Kidney epithelial cell (primary cell): ENCODE measurements at regions not wholly inside any gene's neighbourhood (a gene's known extent, or its start where the extent isn't known, plus 50 kb on each side); places are given as distances from the start of the nearest gene placed in this dataset.

Source experiments
- DNase-seq: peaks from one replicate; pipeline ENCODE4 v3.0.0-alpha.2; 2010; ENCODE audit warnings: low read depth
- H3K27me3 ChIP-seq: 2 replicates; pipeline ENCODE4 v1.6.0; 2011; ENCODE audit warnings: low read length; ENCODE audit not compliant: control insufficient read depth, insufficient read depth
- H3K36me3 ChIP-seq: 2 replicates; pipeline ENCODE4 v1.5.1; 2011; ENCODE audit warnings: low read length; ENCODE audit not compliant: control insufficient read depth, insufficient read depth
- H3K4me3 ChIP-seq: 2 replicates; pipeline ENCODE4 v1.5.1; 2011; ENCODE audit warnings: low read depth, mild to moderate bottlenecking, control low read depth, low read length
- TF ChIP-seq, protein P1 (sequence below): IDR thresholded peaks from 2 replicates; pipeline ENCODE4 v1.5.1; 2011; ENCODE audit warnings: mild to moderate bottlenecking, moderate library complexity, low read length, control low read depth, inconsistent platforms; ENCODE audit not compliant: insufficient read depth, poor library complexity, severe bottlenecking

DNA sequence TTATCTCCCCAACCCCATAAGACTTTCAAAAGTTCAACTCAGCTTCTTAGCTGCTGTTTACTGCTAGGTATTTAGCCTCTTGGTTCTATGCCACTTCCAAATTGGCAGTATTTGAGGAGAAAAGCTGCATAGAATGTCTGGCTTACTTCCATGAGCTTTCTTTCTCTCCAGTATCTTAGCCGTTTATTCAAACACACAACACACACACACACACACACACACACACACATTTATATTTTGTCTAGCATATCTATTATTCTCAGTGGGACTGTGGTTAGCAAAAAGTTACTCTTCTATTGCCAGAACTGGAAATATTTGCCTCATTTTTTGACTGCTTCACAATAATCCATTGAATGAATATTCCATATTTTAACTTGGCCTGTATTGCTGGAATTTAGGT is 634.2 kb upstream of the IMPG1 start:
- DNase-seq = no peak
- TF ChIP-seq, protein P1, sequence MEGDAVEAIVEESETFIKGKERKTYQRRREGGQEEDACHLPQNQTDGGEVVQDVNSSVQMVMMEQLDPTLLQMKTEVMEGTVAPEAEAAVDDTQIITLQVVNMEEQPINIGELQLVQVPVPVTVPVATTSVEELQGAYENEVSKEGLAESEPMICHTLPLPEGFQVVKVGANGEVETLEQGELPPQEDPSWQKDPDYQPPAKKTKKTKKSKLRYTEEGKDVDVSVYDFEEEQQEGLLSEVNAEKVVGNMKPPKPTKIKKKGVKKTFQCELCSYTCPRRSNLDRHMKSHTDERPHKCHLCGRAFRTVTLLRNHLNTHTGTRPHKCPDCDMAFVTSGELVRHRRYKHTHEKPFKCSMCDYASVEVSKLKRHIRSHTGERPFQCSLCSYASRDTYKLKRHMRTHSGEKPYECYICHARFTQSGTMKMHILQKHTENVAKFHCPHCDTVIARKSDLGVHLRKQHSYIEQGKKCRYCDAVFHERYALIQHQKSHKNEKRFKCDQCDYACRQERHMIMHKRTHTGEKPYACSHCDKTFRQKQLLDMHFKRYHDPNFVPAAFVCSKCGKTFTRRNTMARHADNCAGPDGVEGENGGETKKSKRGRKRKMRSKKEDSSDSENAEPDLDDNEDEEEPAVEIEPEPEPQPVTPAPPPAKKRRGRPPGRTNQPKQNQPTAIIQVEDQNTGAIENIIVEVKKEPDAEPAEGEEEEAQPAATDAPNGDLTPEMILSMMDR = no peak
- Histone ChIP-seq H3K36me3 (no peaks in the 10 kb centered on the region), H3K27me3 (no peaks in the 10 kb centered on the region), H3K4me3 (no peak overlapping the region)

DNA sequence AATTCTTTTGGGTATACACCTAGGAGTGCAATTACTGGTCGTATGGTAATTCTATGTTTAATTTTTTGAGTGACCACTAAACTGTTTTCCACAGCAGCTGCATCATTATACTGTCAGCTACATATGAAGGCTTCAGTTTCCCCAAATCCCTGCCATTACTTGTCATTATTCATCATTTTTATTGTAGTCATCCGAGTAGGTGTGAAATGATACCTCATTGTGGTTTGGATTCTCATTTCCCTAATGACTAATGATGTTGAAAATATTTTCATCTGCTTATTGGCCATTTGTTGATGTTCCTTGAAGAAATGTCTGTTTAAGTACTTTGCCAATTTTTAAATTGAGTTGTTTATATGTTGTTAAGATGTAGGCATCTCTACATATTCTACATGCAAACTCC is 633.6 kb upstream of the IMPG1 start:
- no peak overlapping the region for H3K4me3 ChIP-seq
- TF ChIP-seq, protein P1 = no peak
- H3K36me3 ChIP-seq = no peaks in the 10 kb centered on the region
- no peaks in the 10 kb centered on the region for H3K27me3 ChIP-seq
- no peak for DNase-seq

DNA sequence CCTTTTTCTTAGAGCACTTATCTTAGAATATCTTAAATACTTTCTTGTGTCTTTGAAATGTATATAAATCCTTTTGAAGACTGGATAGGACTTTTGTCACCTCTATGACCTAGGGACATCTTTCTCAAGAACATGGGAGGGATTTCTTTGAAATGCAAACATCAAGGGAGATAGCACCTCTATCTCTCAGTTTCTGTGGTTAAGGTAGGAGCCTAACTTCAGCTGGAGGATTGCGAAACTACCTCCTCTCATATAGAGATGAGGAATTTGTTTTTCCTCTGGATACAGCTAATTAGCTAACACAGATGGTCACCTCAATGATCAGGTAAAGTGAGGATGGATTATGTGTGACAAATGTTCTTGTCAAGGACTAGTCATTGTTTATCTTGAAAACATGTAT is 631.3 kb upstream of the IMPG1 start:
- no peaks in the 10 kb centered on the region for H3K36me3 ChIP-seq
- H3K27me3 ChIP-seq = no peaks in the 10 kb centered on the region
- DNase-seq = no peak
- no peak overlapping the region for H3K4me3 ChIP-seq
- TF ChIP-seq, protein P1 = no peak

DNA sequence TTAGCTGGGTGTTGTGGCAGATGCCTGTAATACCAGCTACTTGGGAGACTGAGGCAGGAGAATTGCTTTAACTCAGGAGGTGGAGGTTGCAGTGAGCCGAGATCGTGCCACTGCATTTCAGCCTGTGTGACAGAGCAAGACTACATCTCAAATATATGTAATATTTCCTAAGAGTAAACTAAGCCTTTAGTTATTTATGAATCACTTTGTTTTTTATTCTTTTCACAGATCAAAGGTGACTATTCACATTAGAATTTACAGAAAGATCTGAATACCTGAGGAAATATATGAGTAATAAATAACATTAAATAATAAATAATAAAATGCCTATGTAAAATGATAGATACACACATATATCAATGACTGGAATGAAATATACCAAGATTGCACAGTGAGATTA is 630.8 kb upstream of the IMPG1 start:
- Histone ChIP-seq H3K36me3 (no peaks in the 10 kb centered on the region), H3K4me3 (no peak overlapping the region), H3K27me3 (no peaks in the 10 kb centered on the region)
- no peak for DNase-seq
- TF ChIP-seq, protein P1 = no peak

DNA sequence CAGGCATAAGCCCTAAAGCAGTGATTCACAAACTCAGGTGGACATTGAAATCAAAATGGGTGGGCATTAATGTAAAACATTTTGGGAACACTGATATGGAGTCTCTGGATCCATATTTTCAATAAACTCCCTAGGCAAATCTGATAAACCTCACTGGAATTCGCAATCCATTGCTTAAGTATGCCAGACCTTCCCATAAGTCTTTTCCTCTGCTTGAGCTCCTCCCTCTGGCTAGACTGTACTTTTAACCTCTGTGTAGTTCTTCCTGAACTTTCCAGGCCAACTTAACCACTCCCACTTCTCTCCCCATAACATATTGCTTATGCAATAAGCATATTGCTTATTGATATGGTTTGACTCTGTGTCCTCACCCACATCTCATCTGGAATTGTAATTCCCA is 629.7 kb upstream of the IMPG1 start:
- Histone ChIP-seq H3K4me3 (no peak overlapping the region), H3K36me3 (no peaks in the 10 kb centered on the region), H3K27me3 (no peaks in the 10 kb centered on the region)
- no peak for DNase-seq
- TF ChIP-seq, protein P1 = no peak

DNA sequence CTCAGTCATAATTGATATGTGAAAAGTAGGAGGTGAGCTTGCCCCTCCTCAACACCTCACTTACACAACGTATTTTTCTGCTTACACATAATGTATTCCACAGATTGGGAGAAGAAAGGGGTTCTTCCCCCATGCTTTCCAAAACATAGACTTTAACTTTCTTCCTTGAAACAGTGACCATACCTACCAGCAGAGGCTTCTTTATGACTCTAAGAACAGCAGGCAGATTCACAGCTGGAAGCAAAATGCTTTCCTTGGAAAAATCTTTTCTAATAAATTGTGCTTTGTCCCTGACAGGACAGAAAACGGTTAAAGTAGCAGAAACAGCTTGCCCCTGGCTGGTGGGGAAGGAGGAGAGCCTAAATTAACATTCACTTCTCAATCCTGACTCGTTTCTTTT is 629.1 kb upstream of the IMPG1 start:
- no peaks in the 10 kb centered on the region for H3K36me3 ChIP-seq
- H3K27me3 ChIP-seq = no peaks in the 10 kb centered on the region
- no peak overlapping the region for H3K4me3 ChIP-seq
- TF ChIP-seq, protein P1 = no peak
- no peak for DNase-seq
